IMR-90 (cell line): ENCODE measurements at regions not wholly inside any gene's neighbourhood (a gene's known extent, or its start where the extent isn't known, plus 50 kb on each side); places are given as distances from the start of the nearest gene placed in this dataset.

Source experiments
- ATAC-seq: fragments of 200-7000 bp; cut with Tn5 transposase; 2 replicates; pipeline ENCODE4 v1.9.1; 2020; ENCODE audit warnings: low read depth, mild to moderate bottlenecking, moderate library complexity
- BruUV-seq: library from RNA; stranded (reverse); fragments of 400-500 nt; replicated peaks from 2 replicates; lab custom pipeline; 2021; lab: Mats Ljungman, UMichigan
- CTCF ChIA-PET: fragments of 300-600 bp; formaldehyde crosslinking; extraction: SDS; loops from one replicate; lab custom pipeline; 2021; ENCODE audit warnings: antibody characterized with exemption; lab: Yijun Ruan, JAX
- POLR2A ChIA-PET: fragments of 300-600 bp; sonication (Branson Sonifier 250); formaldehyde crosslinking; loops from one replicate; lab custom pipeline; 2022; ENCODE audit warnings: antibody characterized with exemption; ENCODE audit not compliant: unreplicated experiment; lab: Charles Lee
- DNase-seq: peaks from one replicate; pipeline ENCODE4 v3.0.0; 2013
- H2AFZ ChIP-seq: replicated peaks from 2 replicates; pipeline ENCODE3; 2013; ENCODE audit warnings: low read length, mild to moderate bottlenecking; ENCODE audit not compliant: poor library complexity
- H2AK5ac ChIP-seq: 2 replicates; pipeline ENCODE4 v1.6.1; 2013; ENCODE audit warnings: low read depth, low read length, inconsistent platforms
- H2AK9ac ChIP-seq: replicated peaks from 2 replicates; pipeline ENCODE3; 2013; ENCODE audit warnings: mild to moderate bottlenecking, low read depth, low read length, moderate library complexity; ENCODE audit not compliant: poor library complexity
- H2BK120ac ChIP-seq: 2 replicates; pipeline ENCODE4 v1.6.1; 2013; ENCODE audit warnings: low read depth, low read length, inconsistent platforms
- H2BK15ac ChIP-seq: 3 replicates; pipeline ENCODE4 v1.6.1; 2013; ENCODE audit warnings: low read depth, low read length, inconsistent platforms
- H2BK20ac ChIP-seq: 2 replicates; pipeline ENCODE4 v1.6.1; 2013; ENCODE audit warnings: low read depth, mild to moderate bottlenecking, inconsistent platforms, low read length, moderate library complexity
- H2BK5ac ChIP-seq: 2 replicates; pipeline ENCODE4 v1.6.1; 2013; ENCODE audit warnings: mild to moderate bottlenecking, low read depth, low read length, inconsistent platforms; ENCODE audit not compliant: poor library complexity, severe bottlenecking
- H3K14ac ChIP-seq: replicated peaks from 2 replicates; pipeline ENCODE4 v1.6.1; 2013; ENCODE audit warnings: low read depth, low read length, inconsistent platforms
- H3K18ac ChIP-seq: 2 replicates; pipeline ENCODE4 v1.6.1; 2013; ENCODE audit warnings: low read depth, low read length, control low read depth
- H3K23ac ChIP-seq: 2 replicates; pipeline ENCODE4 v1.6.1; 2013; ENCODE audit warnings: low read depth, low read length, inconsistent platforms
- H3K27ac ChIP-seq: 2 replicates; pipeline ENCODE4 v1.5.1; 2013; ENCODE audit warnings: mild to moderate bottlenecking, control low read depth, low read length; ENCODE audit not compliant: insufficient read depth
- H3K27me3 ChIP-seq: 2 replicates; pipeline ENCODE4 v1.6.1; 2013; ENCODE audit warnings: low read length; ENCODE audit not compliant: control insufficient read depth, insufficient read depth
- H3K36me3 ChIP-seq: 2 replicates; pipeline ENCODE4 v1.6.1; 2013; ENCODE audit warnings: low read length, mixed read lengths; ENCODE audit not compliant: control insufficient read depth, insufficient read depth
- H3K4ac ChIP-seq: 2 replicates; pipeline ENCODE4 v1.6.1; 2013; ENCODE audit warnings: low read depth, low read length, inconsistent platforms
- H3K4me1 ChIP-seq: 2 replicates; pipeline ENCODE4 v1.6.1; 2013; ENCODE audit warnings: low read length, mixed read lengths; ENCODE audit not compliant: control insufficient read depth, insufficient read depth
- H3K4me2 ChIP-seq: 2 replicates; pipeline ENCODE4 v1.6.1; 2013; ENCODE audit warnings: low read depth, mild to moderate bottlenecking, control low read depth, low read length, moderate library complexity
- H3K4me3 ChIP-seq: 2 replicates; pipeline ENCODE4 v1.5.1; 2013; ENCODE audit warnings: low read depth, mild to moderate bottlenecking, control low read depth, low read length, moderate library complexity; ENCODE audit not compliant: insufficient read depth
- H3K56ac ChIP-seq: 2 replicates; pipeline ENCODE4 v1.6.1; 2013; ENCODE audit warnings: low read length, inconsistent platforms; ENCODE audit not compliant: insufficient read depth; ENCODE audit errors: extremely low read depth
- H3K79me1 ChIP-seq, 2 experiments: 2 replicates each; pipeline ENCODE4 v1.6.1; 2013; ENCODE audit warnings: low read length in 2 of 2, inconsistent platforms in 1 of 2, low read depth in 1 of 2
- H3K9ac ChIP-seq: 2 replicates; pipeline ENCODE4 v1.6.1; 2013; ENCODE audit warnings: low read depth, low read length, control low read depth
- H3K9me1 ChIP-seq: 2 replicates; pipeline ENCODE4 v1.6.1; 2013; ENCODE audit warnings: low read length, inconsistent platforms; ENCODE audit not compliant: insufficient read depth
- H3K9me3 ChIP-seq: 2 replicates; pipeline ENCODE4 v1.6.1; 2013; ENCODE audit warnings: low read length; ENCODE audit not compliant: control insufficient read depth, insufficient read depth
- H4K20me1 ChIP-seq: 2 replicates; pipeline ENCODE4 v1.6.1; 2013; ENCODE audit warnings: low read length, inconsistent platforms; ENCODE audit not compliant: insufficient read depth
- H4K5ac ChIP-seq: 2 replicates; pipeline ENCODE4 v1.6.1; 2013; ENCODE audit warnings: mild to moderate bottlenecking, low read depth, low read length, control low read depth
- H4K8ac ChIP-seq, 2 experiments: 2 replicates each; pipeline ENCODE4 v1.6.1; 2013; ENCODE audit warnings: low read depth in 2 of 2, low read length in 2 of 2, control low read depth in 1 of 2, inconsistent platforms in 1 of 2
- H4K91ac ChIP-seq: 2 replicates; pipeline ENCODE4 v1.6.1; 2013; ENCODE audit warnings: low read depth, low read length, inconsistent platforms; ENCODE audit not compliant: insufficient read depth
- BHLHE40 ChIP-seq: fragments of 150-350 bp; IDR thresholded peaks from 2 replicates; pipeline ENCODE4 v1.6.1; 2016; ENCODE audit warnings: mild to moderate bottlenecking, low read depth, low read length
- CEBPB ChIP-seq: IDR thresholded peaks from 2 replicates; pipeline ENCODE4 v1.6.1; 2012; ENCODE audit warnings: low read depth, low read length, improper control_type of control experiment
- CHD1 ChIP-seq: IDR thresholded peaks from 2 replicates; pipeline ENCODE4 v1.6.1; 2012; ENCODE audit warnings: low read depth, low read length, improper control_type of control experiment
- FOS ChIP-seq: fragments of 150-350 bp; IDR thresholded peaks from 2 replicates; pipeline ENCODE4 v1.6.1; 2016; ENCODE audit warnings: low read depth, low read length
- MAFK ChIP-seq: IDR thresholded peaks from 2 replicates; pipeline ENCODE4 v1.6.1; 2012; ENCODE audit warnings: low read depth, low read length, improper control_type of control experiment
- RAD21 ChIP-seq: IDR thresholded peaks from 2 replicates; pipeline ENCODE4 v1.6.1; 2012; ENCODE audit warnings: low read length, improper control_type of control experiment
- WGBS, 2 experiments: methylation state at CpG; one replicate each; pipeline versions ENCODE4 v1.1.5 to v1.1.7; 2013; ENCODE audit warnings: missing lambda C conversion rate in 2 of 2; ENCODE audit not compliant: insufficient read length in 1 of 2; ENCODE audit errors: extremely low coverage in 2 of 2; 5-methylcytosine and 5-hydroxymethylcytosine counted together
- dilution Hi-C: fragments of 300-500 bp; cut with HindIII; formaldehyde crosslinking; loops from one replicate; pipeline ENCODE4 v1.14.3; 2018; ENCODE audit warnings: low sequenced_read_pairs; ENCODE audit not compliant: unreplicated experiment
- in situ Hi-C: fragments of 300-500 bp; cut with MboI; formaldehyde crosslinking; loops from 3 replicates; pipeline ENCODE4 v1.14.3; 2019; ENCODE audit warnings: low sequenced_read_pairs, inconsistent platforms, mixed read lengths
- intact Hi-C: fragments of 100-400 bp; cut with micrococcal nuclease; formaldehyde crosslinking; loops from 2 replicates; pipeline ENCODE4 v1.10.0; 2022

- CTCF ChIA-PET = no interaction called here
- dilution Hi-C loops = no loop called here
- in situ Hi-C loops = no loop called here
Observed at GRCh38 chr16:17668386-17668785, 197.6 kb upstream of the XYLT1 start.

More at GRCh38 chr16:17668386-17668785, 197.6 kb upstream of the XYLT1 start:
- no peak for DNase-seq
- no peak for ATAC-seq
- POLR2A ChIA-PET = no interaction called here
- no peaks in the 10 kb centered on the region for H3K9me1 ChIP-seq
- no peak overlapping the region for H4K5ac ChIP-seq
- H3K4me3 ChIP-seq = no peak overlapping the region
- intact Hi-C loops = loop anchor here (10.0 kb wide), 1 partner anchor 126 kb away; no protein-coding TSS in a partner anchor
- H3K9ac ChIP-seq = no peak overlapping the region
- H2BK15ac ChIP-seq = no peak overlapping the region
- no peak for TF ChIP-seq BHLHE40
- TF ChIP-seq FOS = no peak
- TF ChIP-seq CEBPB = no peak
- no peak for TF ChIP-seq MAFK
- no peak for TF ChIP-seq CHD1
- no peak for TF ChIP-seq RAD21
- no peak overlapping the region for H2BK5ac ChIP-seq
- H2AFZ ChIP-seq = no peak overlapping the region
- H3K23ac ChIP-seq = no peak overlapping the region
- H3K36me3 ChIP-seq = no peaks in the 10 kb centered on the region
- H3K9me3 ChIP-seq = no peaks in the 10 kb centered on the region; the same call in 1 of the 2 replicates
- no peak overlapping the region for H3K27ac ChIP-seq
- no peak overlapping the region for H4K91ac ChIP-seq
- no CpG with 5 or more reads among the region's 3 CpGs for WGBS, 2 experiments
- no peaks in the 10 kb centered on the region for H3K27me3 ChIP-seq
- H2AK5ac ChIP-seq = no peak overlapping the region
- no peak overlapping the region for H2BK120ac ChIP-seq
- H4K20me1 ChIP-seq = no peaks in the 10 kb centered on the region
- no TSS peak for BruUV-seq
- H3K18ac ChIP-seq = no peak overlapping the region
- H3K79me1 ChIP-seq = no peaks in the 10 kb centered on the region
- no peak overlapping the region for H4K8ac ChIP-seq
- no peak overlapping the region for H3K14ac ChIP-seq
- H2BK20ac ChIP-seq = no peak overlapping the region
- H2AK9ac ChIP-seq = no peak overlapping the region
- H3K4me1 ChIP-seq = no peaks in the 10 kb centered on the region
- no peak overlapping the region for H3K4ac ChIP-seq
- H3K4me2 ChIP-seq = no peak overlapping the region
- no peak overlapping the region for H3K56ac ChIP-seq
